ENCODE measurements at regions not wholly inside any gene's neighbourhood (a gene's known extent, or its start where the extent isn't known, plus 50 kb on each side); places are given as distances from the start of the nearest gene placed in this dataset.
"Not testable (repeated sequence)": the region's sequence is repeated elsewhere in the genome, so short reads cannot be mapped to it uniquely, and the experiment has no call there.

DNA sequence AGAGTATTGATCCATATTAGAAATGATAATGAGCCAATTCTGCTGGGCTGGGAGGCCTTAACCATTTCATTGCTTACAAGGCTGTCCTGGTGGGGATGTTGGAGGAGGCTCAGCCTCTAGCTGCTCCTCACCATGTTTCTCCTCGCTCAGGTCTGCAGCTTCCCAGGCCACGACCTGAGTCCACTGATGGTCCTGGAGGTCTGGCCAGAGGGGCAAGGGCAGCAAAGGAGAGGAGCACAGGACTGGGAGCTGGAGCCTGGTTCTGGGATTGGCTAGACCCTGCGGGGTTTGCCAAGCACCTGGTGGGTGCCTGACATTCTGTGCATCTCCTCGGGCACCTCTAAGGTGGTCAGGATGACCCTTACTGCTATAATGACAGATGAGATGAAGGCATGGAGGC lies 92.6 kb downstream of the KIF26A start:
- DNase-seq (ENCODE audit: extremely low read depth in 1 of 2, low read depth in 1 of 2): no peak

DNA sequence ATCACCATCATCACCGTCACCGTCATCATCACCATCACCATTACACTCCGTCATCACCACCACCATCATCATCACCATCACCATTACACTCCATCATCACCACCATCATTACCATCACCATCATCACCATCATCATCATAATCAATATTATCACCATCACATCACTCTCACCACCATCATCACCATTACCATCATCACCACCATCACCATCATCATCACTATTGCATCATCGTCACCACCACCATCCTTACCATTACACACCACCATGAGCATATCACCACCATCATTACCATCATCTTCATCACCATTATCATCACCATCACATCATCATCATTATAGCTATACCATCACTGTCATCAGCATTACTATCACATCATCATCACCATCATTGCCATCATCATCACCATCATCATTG lies 93.7 kb downstream of the KIF26A start:
- DNase-seq (ENCODE audit: extremely low read depth in 1 of 2, low read depth in 1 of 2): no peak

DNA sequence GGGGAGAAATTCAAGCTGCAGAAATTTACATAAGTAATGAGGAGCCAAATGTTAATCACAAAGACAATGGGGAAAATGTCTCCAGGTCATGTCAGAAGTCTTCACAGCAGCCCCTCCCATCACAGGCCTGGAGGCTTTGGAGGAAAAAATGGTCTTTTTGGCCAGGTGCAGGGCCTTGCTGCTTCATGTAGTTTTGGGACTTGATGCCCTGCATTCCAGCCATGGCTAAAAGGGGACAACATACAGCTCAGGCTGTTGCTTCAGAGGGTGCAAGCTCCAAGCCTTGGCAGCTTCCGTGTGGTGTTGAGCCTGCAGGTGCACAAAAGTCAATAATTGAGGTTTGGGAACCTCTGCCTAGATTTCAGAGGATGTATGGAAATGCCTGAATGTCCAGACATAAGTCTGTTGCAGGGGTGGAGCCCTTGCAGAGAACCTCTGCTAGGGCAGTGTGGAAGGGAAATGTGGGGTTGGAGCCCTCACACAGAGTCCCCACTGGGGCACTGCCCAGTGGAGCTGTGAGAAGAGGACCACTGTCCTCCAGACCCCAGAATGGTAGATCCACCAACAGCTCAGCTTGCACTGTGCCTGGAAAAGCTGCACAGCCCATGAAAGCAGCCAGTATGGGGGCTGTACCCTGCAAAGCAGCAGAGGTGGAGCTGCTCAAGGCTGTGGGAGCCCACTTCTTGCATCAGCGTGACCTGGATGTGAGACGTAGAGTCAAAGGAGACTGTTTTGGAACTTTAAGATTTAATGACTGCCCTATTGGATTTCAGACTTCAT lies 95.8 kb downstream of the KIF26A start:
- DNase-seq (ENCODE audit: extremely low read depth in 1 of 2, low read depth in 1 of 2): not testable (repeated sequence)

- no peak for DNase-seq (ENCODE audit: extremely low read depth in 1 of 2, low read depth in 1 of 2)
Measured at GRCh38 chr14:104235686-104236085, 97.3 kb downstream of the KIF26A start.

GRCh38 chr14:104237651-104238423 lies 99.5 kb downstream of the KIF26A start:
- no peak for DNase-seq (ENCODE audit: extremely low read depth in 1 of 2, low read depth in 1 of 2)

DNA sequence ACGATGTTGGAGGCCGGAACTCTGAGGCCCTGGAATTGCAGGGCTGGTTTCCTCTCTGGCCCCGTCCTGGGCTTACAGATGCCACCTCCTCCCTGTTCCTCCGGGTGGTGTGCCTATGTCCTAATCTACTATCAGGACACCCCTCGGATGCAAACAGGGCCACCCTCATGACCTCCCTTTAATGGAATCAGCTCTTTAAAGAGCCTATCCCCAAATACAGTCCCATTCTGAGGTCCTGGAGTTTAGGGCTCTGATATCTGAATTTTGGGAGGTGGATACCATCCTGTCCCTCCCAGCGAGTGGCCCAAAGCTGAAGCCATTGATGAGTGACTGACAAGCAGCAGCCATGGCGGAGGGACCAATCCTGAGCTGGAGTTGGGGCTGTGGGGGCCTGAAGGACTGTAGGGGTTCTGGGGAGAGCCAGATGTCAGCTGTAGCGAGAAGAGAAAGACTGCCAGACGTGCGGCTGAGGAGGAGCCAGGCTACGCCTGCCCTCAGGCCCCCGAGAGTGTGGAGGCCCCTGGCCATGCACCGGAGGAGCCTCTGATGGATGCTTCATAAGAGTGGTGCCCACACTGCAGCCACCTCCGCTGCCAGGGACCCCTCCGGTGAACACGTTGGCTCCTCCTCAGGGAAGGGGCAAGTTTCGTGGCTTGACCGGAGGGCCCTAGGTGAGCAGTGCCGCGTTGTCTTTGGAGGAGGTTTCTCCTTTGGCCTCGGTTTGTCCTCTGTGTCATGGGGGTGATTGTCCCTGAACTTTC lies 100.2 kb downstream of the KIF26A start:
- no peak for DNase-seq (ENCODE audit: extremely low read depth in 1 of 2, low read depth in 1 of 2)

- no peak for DNase-seq (ENCODE audit: extremely low read depth in 1 of 2, low read depth in 1 of 2)
Measured at GRCh38 chr14:104239185-104239775, 100.9 kb downstream of the KIF26A start.

DNA sequence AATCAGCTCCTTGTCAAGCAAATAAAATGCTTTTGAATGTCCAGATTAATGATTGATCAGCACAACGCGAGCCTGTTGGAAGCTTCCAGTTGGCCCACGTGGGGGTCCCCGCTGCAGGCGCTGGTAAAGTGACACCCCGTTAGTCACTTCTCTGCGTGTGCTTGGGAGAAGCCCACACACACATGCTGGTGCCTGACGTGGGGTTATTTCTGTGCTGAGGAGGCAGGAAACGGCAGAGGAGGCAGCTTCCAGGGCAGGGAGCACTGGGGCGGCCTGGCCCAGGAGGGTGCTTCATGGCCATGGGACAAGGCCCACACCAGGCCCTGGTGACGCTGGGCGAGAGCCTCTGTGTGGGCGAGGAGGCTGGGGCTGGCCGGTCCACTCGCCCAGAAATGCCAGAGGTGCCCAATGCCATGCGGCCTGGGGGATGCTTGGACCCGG lies 101.5 kb downstream of the KIF26A start:
- no peak for DNase-seq (ENCODE audit: extremely low read depth in 1 of 2, low read depth in 1 of 2)

- DNase-seq (ENCODE audit: extremely low read depth in 1 of 2, low read depth in 1 of 2): no peak
Measured at GRCh38 chr14:104240434-104241157, 102.2 kb downstream of the KIF26A start.

- DNase-seq (ENCODE audit: extremely low read depth in 1 of 2, low read depth in 1 of 2): no peak
Measured at GRCh38 chr14:104243200-104243599, 104.8 kb downstream of the KIF26A start.

DNA sequence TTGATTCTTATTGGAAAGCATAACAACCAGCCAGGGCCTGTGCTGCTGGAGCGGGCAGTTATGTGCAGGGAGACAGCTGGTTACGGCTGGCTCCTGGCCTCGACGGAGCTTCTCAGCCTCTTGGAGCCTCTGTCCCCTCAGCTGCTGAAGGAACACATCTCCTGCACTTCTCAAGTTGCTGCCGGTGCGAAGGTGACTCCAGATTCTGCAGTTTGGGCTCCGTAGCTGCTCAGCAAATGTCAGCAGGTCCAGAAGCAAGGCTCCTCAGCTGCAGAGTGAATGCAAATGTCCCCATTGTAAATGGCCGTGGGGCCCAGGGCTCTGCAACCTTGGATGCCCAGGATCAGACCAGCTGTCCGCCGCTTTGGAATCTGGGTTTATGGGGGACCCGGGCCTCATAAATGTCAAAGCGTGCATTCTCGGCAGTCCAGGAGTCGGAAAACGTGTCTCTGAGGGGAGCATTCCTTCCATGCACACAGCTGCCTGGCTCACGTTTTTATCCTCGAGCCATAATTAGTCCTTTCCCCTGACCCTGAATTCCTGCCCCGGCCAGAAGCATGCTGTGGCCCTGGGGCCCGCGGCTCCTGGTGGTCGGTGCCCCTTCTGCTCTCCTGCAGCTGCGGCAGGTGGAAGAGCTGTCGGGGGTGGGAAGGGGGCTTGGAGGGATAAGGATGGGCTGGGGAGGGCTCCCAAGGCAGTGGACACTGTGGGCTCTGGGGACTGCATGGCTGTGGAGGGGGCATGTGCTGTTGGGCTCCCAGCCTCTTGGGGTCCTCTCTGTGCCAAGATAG lies 106.0 kb downstream of the KIF26A start:
- no peak for DNase-seq (ENCODE audit: extremely low read depth in 1 of 2, low read depth in 1 of 2)

DNA sequence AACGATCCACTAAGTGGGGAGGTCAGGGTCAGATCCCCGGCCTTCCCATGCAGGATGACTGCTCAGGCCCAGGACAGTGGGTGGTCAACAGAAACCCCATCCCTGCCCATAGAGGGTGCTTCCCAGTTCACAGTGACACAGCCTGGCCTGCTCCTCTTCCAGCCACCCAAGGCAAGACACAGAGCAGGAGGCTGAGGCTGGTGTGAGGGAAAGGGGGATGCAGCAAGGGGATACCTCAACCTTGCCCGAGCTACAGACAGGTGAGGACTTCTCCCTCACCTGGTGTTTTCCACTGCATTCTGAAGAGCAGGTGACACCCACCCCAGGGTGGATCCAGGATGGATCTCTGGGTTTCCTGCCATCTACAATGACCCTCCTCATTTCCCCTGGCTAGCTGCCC lies 106.7 kb downstream of the KIF26A start:
- no peak for DNase-seq (ENCODE audit: extremely low read depth in 1 of 2, low read depth in 1 of 2)

GRCh38 chr14:104245723-104246122 lies 107.3 kb downstream of the KIF26A start:
- no peak for DNase-seq (ENCODE audit: extremely low read depth in 1 of 2, low read depth in 1 of 2)

GRCh38 chr14:104246401-104247335 lies 108.3 kb downstream of the KIF26A start:
- DNase-seq (ENCODE audit: extremely low read depth in 1 of 2, low read depth in 1 of 2): no peak

GRCh38 chr14:104247336-104248202 lies 109.2 kb downstream of the KIF26A start:
- DNase-seq (ENCODE audit: extremely low read depth in 1 of 2, low read depth in 1 of 2): no peak

GRCh38 chr14:104248203-104249055 lies 110.0 kb downstream of the KIF26A start:
- DNase-seq (ENCODE audit: extremely low read depth in 1 of 2, low read depth in 1 of 2): no peak

DNA sequence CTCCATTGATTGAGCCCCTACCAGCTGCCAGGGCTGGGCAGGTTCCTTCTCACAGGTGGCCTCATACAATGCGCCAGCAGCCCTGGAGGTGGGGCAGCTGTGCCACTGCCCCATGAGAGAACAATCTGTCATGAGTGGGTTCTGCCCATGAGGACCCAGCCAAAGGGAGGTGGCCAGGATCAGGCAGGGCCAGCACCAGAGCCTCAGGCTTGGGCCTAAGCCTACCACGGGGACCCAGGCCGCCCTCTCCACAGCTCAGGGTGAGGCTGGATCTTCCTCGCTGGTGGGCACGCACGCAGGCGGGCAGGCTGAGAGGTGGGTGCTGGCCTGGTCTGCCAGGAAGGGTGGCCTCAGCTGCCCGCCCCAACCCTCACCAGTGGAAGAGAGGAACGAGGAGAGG lies 110.7 kb downstream of the KIF26A start:
- no peak for DNase-seq (ENCODE audit: extremely low read depth in 1 of 2, low read depth in 1 of 2)
